HS-27A (cell line): ENCODE measurements at regions not wholly inside any gene's neighbourhood (a gene's known extent, or its start where the extent isn't known, plus 50 kb on each side); places are given as distances from the start of the nearest gene placed in this dataset.

Experiments
- DNase-seq: peaks from one replicate; pipeline ENCODE4 v3.0.0-alpha.2; 2012; ENCODE audit warnings: low read depth, missing footprints

DNA sequence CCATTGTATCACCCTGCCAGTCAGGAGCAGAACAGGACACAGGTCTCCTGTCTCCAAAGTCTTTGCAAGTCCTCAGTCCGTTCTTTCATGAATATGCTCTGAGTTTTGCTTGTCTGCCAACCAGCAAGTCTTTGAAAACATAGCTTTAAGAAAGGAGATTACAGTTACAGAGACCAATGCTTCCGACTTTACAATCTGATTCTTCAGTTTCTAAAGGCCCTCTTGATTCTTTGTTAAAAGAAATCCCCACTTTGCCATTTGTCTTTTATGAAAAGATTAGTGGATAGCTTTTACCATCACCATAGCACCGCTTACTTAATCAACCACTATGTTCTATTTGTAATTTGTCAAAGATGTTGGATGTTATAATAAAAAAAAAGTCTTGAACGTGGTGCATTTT lies 562.8 kb upstream of the BTBD3 start:
- DNase-seq, result no peak

DNA sequence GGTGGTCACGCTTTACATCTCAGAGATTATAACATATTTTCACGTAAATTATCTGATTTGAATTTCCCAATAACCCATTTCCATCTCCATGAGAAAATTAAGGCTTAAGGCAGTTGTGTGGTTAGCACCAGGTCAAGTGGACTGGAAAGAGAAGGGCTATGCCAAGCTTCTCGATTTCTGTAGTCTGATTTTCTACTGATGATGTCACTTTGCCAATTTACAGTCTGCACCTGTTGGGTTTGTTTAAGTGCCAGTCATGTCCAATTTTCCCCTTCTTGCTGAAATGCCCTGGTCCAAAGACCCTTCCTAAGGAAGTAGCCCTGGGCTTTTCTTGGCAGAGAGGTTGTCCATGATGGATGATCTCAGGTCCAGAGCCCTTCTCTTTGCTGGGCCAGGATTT lies 562.3 kb upstream of the BTBD3 start:
- no peak for DNase-seq

DNA sequence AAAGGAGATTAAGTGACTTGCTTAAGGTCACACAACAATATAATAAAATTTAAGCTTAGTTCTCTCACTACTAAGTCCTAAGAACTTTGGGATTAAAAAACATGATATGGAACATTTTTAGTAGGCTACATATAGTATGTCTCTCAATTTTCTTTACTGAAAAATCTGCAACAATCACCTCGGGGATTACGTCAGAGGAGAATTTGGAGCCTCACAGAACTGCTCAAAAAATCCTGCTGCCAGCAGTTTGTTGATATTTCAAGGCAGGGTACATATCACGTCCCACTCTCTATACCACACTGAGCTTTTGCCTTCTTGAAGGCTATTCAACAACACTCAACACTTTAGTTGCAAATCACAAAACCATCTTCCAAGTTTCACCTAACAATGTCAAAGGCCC lies 561.6 kb upstream of the BTBD3 start:
- DNase-seq, result no peak

DNA sequence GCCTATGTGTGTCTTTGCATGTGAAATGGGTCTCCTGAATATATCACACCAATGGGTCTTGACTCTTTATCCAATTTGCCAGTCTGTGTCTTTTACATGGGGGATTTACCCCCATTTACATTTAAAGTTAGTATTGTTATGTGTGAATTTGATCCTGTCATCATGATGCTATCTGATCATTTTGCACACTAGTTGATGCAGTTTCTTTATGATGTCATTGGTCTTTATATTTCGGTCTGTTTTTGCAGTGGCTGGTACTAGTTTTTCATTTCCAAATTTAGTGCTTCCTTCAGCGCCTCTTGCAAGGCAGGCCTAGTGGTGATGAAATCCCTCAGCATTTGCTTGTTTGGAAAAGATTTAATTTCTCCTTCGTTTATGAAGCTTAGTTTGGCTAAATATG lies 555.2 kb upstream of the BTBD3 start:
- no peak for DNase-seq

DNA sequence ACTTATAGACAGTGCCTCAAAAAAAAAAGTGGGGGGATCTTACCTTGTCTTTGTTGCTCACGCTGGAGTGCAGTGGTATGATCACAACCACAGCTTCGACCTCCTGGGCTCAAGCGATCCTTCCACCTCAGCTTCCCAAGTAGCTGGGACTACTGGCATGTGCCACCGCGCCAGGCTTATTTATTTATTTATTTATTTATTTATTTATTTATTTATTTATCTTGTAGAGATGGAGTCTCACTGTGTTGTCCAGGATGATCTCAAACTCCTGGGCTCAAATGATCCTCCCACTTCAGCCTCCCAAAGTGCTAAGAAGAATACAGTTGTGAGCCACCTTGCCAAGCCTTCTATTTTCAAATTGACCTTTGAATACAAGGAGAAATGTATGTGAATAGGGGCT lies 553.0 kb upstream of the BTBD3 start:
- no peak for DNase-seq

DNA sequence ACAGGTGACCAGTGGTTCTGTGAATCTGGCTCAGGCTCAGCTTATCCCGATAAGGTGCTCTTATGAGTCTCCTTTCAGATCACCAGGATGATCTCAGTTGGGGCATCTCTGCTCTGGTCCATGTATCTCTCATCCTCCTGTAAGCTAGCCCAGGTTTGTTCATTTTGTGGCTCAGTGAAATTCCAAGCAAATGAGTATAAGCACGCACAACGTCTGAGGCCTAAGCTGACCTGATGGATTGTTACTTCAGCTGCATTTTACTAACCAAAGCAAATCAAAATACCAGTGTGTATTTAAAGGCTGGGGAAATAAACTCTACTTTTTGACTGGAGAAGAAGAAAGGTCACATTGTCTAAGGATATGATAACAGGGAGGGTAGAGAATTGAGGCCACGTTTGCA lies 551.0 kb upstream of the BTBD3 start:
- DNase-seq, result no peak

DNA sequence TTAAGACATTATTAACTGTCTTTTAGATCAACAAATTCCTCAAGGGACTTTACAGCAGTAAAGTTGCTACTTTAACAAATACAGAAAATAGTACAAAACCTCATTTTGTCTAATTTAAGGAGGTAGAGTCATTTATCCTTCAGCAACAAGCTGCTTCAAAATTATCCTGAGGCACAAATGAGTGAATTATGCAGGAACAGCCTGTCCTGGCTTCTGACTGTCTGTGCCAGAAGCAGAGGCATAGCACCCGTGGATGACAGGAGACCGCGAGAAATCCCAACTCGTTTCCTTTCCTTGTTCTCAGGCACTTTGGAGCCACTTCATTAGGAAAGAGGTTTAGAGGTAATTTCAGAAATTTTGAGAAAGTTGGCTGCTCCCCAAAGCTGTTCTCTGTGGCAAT lies 549.2 kb upstream of the BTBD3 start:
- DNase-seq, result no peak

DNA sequence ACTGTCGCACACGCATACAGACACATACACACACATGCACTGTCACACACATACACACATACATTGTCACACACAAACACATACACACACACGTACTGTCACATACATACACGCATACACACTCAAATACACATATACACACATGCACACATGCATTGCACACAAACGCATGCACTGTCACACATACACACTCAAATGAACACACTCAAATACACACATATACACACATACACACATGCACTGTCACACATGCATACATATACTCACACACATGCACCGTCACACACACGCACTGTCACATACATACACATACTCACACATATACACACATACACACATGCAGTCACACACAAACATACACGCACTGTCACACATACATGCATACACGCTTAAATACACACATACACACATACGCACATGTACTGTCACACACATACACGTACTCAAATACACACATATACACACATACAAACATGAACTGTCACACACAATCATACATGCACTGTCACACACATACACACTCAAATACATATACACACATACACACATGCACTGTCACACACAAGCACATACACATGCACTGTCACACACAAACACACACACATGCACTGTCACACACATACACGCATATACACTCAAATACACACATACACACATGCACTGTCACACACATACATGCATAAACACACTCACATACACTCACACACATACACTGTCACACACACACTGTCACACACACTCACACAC lies 548.6 kb upstream of the BTBD3 start:
- no peak for DNase-seq

DNA sequence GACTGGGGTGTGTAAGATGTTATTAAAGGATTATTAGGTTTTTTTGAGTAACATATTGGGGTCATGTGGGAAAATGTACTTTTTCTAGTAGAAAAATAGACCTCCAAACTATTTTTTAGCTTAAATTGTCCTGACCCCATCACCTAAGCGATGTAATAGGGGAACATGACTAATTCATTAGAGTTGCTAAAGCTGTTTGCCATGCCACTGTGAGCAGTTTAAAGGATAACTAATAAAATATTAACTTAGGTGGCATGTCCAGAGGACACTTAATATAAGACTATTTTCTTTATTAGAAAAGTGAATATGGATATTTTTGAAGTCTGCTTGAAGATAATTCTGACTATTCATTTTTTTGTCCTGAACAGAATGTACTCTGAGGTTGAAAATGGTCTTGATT lies 545.9 kb upstream of the BTBD3 start:
- no peak for DNase-seq

DNA sequence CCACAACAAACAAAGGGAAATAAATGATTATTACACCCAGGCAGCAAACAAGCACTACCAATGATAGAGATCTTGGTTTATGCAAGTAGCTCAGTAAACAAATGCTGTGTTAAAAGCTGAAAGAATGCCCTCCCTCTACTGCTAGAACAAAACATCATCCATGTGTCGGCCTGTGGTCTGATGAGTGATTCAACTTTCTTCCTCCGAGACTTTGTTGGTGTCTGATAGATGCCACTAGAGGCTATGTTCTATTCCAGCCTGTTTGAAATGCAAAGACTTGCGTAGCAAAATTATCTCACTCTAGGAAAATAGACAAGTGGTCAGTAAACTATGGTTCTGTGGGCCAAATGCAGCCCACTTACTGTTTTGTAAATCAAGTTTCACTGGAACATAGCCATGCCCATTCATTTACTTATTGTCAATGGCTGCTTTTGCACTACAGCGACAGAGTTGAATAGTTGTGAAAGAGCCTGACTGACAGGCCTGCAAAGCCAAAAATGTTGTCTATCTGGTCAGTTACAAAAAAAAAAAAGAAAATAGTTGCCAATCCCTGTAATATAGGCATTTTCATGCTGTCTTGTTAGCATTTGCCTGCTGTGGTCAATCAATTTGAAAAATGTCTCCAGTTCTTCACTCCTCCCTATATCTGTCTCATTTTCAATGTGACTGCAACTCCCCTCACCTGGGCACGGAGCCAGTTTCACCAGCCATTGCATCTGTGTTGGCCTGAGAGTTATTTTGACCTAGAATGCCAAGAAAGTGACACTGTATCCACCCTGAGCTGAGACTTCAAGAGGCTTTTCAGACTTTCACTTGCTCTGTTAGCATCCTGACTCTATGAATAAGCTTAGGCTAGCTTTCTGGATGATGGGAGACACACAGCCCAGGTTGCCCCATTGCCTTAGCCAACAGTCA lies 544.6 kb upstream of the BTBD3 start:
- DNase-seq, result no peak

DNA sequence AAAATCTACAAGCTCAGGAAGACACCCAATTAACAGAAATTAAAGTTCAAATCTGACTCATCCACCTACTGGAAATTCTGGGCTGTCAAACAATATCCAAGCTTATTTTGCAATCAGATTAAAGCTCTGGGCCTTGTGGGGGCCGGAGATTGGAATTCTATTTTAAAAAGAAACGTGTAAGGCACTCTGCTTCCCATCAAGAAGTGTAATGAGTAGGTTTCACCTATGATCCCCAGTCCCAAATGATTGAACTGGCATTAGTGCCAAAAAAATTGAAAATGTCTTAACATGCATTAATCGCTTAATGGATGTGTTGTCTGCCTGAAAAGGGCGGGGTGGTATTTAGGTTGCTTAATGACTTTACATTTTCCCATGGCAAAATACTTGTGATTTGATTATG lies 542.4 kb upstream of the BTBD3 start:
- no peak for DNase-seq

DNA sequence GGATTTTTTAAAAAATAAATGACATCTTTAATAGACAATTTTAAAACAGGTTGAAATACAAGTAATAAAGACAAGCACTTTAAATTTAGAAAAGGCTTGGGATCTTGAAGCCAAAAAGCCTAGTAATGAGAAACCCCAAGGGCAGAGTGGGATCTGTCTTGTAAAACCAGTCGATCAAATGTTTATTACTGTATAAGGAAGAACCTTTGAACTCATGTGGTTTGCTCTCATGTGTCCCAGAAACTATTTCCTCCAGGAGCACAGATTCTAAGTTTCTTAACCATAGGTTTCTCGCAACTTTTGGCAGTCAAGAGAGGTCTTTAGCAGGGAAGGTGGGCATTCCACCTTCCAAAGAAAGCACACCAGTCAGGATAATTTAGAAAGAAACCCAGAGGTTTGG lies 541.7 kb upstream of the BTBD3 start:
- no peak for DNase-seq

DNA sequence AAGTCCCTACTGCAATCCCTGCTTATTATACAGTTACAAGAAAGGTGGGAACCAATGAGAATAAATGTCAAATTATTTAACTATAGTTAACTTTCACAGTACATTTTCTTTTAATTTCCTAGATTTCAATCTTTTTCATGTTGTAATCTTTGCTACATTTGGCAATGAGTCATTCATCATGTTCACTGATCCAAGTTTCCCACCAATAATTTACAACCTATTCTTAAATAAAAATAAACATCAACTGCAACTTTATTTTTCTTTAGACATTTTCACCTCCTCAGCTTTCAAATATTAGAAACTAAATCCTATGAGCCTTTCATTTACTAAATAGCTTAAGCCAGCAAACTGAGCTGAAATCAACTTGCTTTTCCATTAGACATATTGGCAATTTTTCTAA lies 541.3 kb upstream of the BTBD3 start:
- no peak for DNase-seq

DNA sequence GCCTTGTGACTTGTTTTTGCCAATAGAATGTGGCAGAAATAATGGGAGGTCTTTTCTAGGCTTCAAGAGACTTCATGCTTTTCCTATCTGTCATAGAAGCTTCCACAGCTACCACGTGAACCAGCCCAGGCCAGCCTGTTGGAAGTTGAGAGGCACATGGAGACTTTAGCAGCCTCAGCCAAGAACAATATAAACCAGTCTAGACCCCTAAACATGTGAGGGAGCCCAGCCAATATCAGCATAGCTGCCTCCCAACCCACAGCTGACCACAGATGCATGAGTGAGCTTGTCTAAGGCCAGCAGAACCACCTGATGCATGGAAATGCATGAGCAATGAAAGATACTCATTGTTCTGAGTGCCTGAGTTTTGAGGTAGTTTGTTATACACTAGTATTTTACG lies 540.7 kb upstream of the BTBD3 start:
- no peak for DNase-seq

DNA sequence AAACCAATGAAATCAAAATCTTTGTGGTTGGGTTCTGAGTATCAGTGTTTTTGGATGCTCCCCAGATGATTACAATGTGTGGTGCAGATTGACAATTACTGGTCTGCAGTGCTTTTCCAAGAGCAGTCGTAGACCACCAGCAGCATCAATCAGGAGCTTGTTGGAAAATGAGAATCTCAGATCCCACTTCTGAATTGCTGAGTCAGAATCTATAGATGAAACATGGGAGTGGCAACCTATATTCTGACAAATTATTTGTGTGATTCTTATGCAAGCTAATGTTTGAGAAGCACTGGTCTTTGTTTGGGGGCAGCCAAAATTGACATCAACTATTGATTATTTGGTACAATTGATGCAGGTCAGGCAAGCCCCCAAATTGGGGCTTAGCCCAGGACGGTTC lies 539.9 kb upstream of the BTBD3 start:
- DNase-seq, result no peak

DNA sequence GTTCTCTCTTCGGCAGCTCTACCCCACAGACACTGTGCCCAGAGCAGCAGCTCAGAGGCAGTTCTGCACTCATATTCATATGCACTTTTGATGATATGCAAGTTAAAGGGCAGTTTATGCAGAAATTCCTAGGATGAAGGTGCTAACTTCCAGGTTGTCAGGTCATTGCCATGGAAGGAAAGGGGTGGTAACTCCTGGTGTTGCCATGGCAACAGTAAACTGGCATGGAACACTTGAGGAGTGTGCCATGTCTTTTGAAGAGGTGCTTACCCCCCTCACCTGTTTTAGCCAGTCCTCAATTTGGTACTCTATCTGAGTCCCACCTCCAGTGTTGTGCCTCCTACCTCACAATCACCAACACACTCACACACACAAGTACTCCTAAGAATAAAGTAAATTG lies 539.4 kb upstream of the BTBD3 start:
- no peak for DNase-seq

DNA sequence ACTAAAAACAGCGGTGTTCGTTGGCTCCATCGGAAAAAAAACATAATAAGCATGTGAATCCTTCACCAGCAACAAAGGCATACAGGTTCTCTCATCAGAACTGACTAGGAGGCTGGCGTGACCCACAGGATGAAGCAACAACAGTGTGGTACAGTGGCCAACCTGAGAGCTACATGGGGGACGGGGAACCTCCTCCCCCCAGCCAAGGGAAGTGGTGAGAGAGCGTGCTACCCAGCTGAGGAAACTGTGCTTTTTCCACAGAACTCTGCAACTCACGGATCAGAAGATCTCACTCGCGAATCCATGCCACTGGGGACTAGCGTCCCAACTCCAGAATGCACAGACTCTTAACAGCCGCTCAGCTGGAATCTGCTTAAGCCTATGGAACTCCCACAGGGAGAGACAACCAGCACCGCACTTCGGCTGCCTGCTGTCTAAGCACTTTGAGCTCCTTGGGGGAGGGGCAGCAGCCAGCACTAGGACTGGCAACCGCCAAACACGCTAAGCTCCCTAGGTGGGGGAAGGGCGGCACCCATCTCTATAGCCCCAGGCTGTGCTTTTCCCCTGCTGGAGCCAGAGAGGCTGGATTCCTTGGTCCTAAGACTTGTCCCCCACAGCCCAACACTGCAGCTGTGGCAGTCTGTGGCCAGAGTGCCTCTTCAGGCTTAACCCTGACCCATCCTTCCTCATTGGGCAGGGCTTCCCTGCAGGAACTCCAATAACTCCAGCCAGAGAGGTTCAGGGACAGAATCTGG lies 538.3 kb upstream of the BTBD3 start:
- DNase-seq, result no peak

DNA sequence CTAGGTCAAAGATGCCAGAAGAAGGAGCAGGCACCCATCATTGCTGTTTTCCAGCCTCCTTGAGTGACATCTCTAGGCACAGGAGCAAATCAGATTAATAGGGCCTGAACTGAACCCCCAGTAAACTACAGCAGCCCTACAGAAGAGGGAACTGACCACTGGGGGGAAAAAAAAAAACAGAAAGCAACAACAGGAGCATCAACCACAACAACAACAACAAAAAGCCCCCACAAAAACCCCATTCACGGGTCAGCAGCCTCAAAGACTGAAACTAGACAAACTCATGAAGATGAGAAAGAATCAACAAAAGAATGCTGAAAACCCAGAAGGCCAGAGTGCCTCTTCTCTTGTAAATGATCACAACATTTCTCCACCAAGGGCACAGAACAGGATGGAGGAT lies 537.4 kb upstream of the BTBD3 start:
- no peak for DNase-seq

DNA sequence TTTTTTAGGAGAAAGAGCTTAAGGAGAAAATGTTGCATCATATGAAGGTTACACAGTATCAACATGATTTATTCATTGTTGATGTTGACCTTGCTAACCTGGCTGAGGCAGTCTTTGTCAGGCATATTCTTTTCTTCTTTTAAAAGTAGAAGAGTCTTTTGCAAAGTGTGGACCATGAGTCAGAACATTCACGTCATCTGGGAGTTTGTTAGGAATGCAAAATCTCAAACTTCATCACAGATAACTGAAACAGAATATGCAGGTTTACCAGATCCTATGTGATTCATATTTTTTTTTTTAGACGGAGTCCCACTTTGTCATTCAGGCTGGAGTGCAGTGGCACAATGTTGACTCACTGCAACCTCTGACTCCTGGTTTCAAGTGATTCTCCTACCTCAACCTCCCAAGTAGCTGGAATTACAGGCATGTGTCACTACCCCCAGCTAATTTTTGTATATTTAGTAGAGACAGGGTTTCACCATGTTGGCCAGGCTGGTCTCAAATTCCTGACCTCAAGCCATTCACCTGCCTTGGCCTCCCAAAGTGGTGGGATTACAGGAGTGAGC lies 530.4 kb upstream of the BTBD3 start:
- peak; percentile 87 for DNase-seq

DNA sequence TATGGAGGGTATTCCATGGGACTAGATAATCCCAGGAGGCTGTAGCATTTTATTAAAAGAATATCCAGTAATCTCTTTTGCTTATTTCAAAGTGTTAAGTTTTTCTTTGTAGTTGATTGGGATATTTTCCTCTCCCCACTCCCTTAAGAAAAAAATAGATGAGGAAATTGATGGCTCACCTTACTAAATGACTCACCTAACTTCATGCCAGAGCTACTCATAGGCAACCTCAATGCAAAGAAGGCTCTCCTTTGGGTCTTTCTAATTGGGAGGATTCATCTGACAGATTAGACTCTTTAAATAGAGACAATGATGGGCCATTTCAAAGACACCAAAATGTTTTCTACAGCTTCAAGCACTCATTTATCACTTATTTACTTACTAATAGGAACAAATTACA lies 528.5 kb upstream of the BTBD3 start:
- no peak for DNase-seq

DNA sequence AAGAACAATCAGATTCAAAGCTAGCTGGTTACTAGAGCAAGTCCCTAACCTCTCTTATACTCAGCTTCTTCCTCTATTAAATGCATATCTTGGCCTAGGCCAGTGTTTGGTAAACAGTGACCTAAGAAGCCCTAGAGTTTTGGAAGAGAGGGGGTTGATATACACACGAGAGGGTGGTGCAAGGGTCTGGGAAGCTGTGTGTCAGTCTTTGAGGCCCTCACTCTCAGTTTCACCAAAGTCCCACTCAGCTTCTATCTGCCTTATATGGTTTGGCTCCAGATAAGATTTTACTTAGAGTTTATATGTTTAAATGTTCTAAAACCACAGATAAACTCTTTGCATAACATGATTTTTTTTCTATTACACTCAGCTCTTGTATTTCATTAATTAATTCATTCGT lies 526.1 kb upstream of the BTBD3 start:
- DNase-seq, result no peak

DNA sequence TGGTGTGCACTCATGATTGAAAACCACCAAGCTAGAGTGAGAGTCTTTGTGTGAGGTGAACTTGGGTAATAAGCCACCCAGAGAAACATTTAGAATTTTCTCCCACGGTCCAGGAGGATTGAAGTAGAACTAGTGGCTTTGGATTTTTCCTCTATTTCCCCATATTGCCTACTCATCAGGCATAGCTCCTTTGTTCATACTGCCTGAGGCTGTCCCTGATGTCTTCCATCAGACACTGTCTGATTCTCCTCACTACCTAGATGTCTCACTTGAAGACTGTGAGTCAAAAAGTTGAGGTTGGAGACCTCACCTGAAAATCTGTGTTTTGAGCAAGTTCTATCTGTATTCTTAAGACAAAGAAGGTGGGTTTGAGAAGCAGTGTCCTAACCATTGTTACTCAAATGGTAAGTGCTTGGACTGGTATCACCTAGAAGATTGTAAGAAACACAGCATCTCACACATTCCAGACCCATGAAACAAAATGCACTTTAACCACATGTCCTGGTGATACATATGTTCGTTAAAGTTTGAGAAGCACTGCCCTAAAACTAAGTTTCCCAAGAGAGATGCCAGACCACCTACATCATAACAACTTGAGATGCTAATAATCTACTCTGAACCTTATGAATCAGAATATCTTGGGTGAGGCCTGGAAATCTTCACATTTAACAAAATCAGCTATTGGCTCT lies 523.4 kb upstream of the BTBD3 start:
- peak; percentile 82 for DNase-seq
